Spinal cord (tissue), 9 donors: ENCODE measurements at regions not wholly inside any gene's neighbourhood (a gene's known extent, or its start where the extent isn't known, plus 50 kb on each side); places are given as distances from the start of the nearest gene placed in this dataset.

Experiments
- DNase-seq, 6 donors: peaks; one replicate each; pipeline versions ENCODE4 v3.0.0 to v3.0.0-alpha.2; 2013 to 2015; ENCODE audit warnings: low spot score in 6 of 6, low read depth in 4 of 6
- H3K27ac ChIP-seq: one replicate; pipeline ENCODE4 v1.5.1; 2013; ENCODE audit warnings: low read depth, low read length, control low read depth
- H3K27me3 ChIP-seq: one replicate; pipeline ENCODE4 v1.6.1; 2013; ENCODE audit warnings: low read length; ENCODE audit not compliant: control insufficient read depth, insufficient read depth
- H3K36me3 ChIP-seq: one replicate; pipeline ENCODE4 v1.6.1; 2013; ENCODE audit warnings: low read length; ENCODE audit not compliant: control insufficient read depth, insufficient read depth
- H3K4me1 ChIP-seq: one replicate; pipeline ENCODE4 v1.6.1; 2013; ENCODE audit warnings: low read length; ENCODE audit not compliant: control insufficient read depth, insufficient read depth
- H3K4me3 ChIP-seq: one replicate; pipeline ENCODE4 v1.5.1; 2013; ENCODE audit warnings: low read depth, low read length, control low read depth
- H3K9me3 ChIP-seq: one replicate; pipeline ENCODE4 v1.6.1; 2013; ENCODE audit warnings: low read length; ENCODE audit not compliant: control insufficient read depth, insufficient read depth
- WGBS: methylation state at CpG from one replicate; pipeline ENCODE4 v1.1.5; 2013; ENCODE audit warnings: missing lambda C conversion rate; ENCODE audit not compliant: insufficient coverage; 5-methylcytosine and 5-hydroxymethylcytosine counted together
- donor health status: healthy.

GRCh38 chr2:220552790-220553535 lies 925.5 kb downstream of the SLC4A3 start:
- no peaks in the 10 kb centered on the region for H3K4me1 ChIP-seq
- H3K27me3 ChIP-seq: no peaks in the 10 kb centered on the region
- H3K4me3 ChIP-seq: no peak overlapping the region
- WGBS: 88% methylated on average over 3 of the region's 7 CpGs
- no peak for DNase-seq
- H3K9me3 ChIP-seq: no peaks in the 10 kb centered on the region
- no peaks in the 10 kb centered on the region for H3K36me3 ChIP-seq
- no peak overlapping the region for H3K27ac ChIP-seq

- peaks cover 3% of the 10 kb centered on the region for H3K4me1 ChIP-seq
- no peaks in the 10 kb centered on the region for H3K36me3 ChIP-seq
- no CpG with 5 or more reads among the region's 3 CpGs for WGBS
- no peaks in the 10 kb centered on the region for H3K9me3 ChIP-seq
- no peak overlapping the region for H3K27ac ChIP-seq
- H3K27me3 ChIP-seq: no peaks in the 10 kb centered on the region
- no peak for DNase-seq
- no peak overlapping the region for H3K4me3 ChIP-seq
These were observed 928.7 kb downstream of the SLC4A3 start for GRCh38 chr2:220555961-220556630.

GRCh38 chr2:220556658-220557057 lies 929.2 kb downstream of the SLC4A3 start:
- Histone ChIP-seq H3K9me3 (no peaks in the 10 kb centered on the region), H3K4me1 (peaks cover 3% of the 10 kb centered on the region), H3K4me3 (no peak overlapping the region), H3K27ac (no peak overlapping the region), H3K27me3 (no peaks in the 10 kb centered on the region), H3K36me3 (no peaks in the 10 kb centered on the region)
- DNase-seq: no peak
- WGBS: 57% methylated on average over 1 of the region's 1 CpG

GRCh38 chr2:220560192-220560591 lies 932.8 kb downstream of the SLC4A3 start:
- over 99% methylated on average over 6 of the region's 7 CpGs for WGBS
- Histone ChIP-seq H3K27ac (no peak overlapping the region), H3K9me3 (no peaks in the 10 kb centered on the region), H3K4me3 (no peak overlapping the region), H3K27me3 (no peaks in the 10 kb centered on the region), H3K36me3 (no peaks in the 10 kb centered on the region), H3K4me1 (peaks cover 3% of the 10 kb centered on the region)
- DNase-seq: no peak

GRCh38 chr2:220562375-220563140 lies 935.1 kb downstream of the SLC4A3 start:
- H3K4me1 ChIP-seq: peaks cover 3% of the 10 kb centered on the region
- no peaks in the 10 kb centered on the region for H3K36me3 ChIP-seq
- DNase-seq: no peak
- no peaks in the 10 kb centered on the region for H3K27me3 ChIP-seq
- H3K9me3 ChIP-seq: no peaks in the 10 kb centered on the region
- H3K27ac ChIP-seq: no peak overlapping the region
- H3K4me3 ChIP-seq: no peak overlapping the region
- no CpG with 5 or more reads among the region's 4 CpGs for WGBS

GRCh38 chr2:220568296-220568695 lies 940.9 kb downstream of the SLC4A3 start:
- Histone ChIP-seq H3K4me1 (no peaks in the 10 kb centered on the region), H3K4me3 (no peak overlapping the region), H3K27me3 (no peaks in the 10 kb centered on the region), H3K9me3 (no peaks in the 10 kb centered on the region), H3K36me3 (no peaks in the 10 kb centered on the region), H3K27ac (no peak overlapping the region)
- 67% methylated on average over 6 of the region's 8 CpGs for WGBS
- DNase-seq: peak in 1 of 6 donors; percentile 41

GRCh38 chr2:220569112-220569897 lies 941.9 kb downstream of the SLC4A3 start:
- Histone ChIP-seq H3K36me3 (no peaks in the 10 kb centered on the region), H3K9me3 (no peaks in the 10 kb centered on the region), H3K27me3 (no peaks in the 10 kb centered on the region), H3K4me1 (no peaks in the 10 kb centered on the region), H3K27ac (no peak overlapping the region), H3K4me3 (no peak overlapping the region)
- 70% methylated on average over 3 of the region's 8 CpGs for WGBS
- peak in 3 of 6 donors; percentile 8 to 89 (median 11) for DNase-seq

- DNase-seq: no peak
- H3K9me3 ChIP-seq: no peaks in the 10 kb centered on the region
- H3K27me3 ChIP-seq: no peaks in the 10 kb centered on the region
- H3K4me3 ChIP-seq: no peak overlapping the region
- no peaks in the 10 kb centered on the region for H3K36me3 ChIP-seq
- H3K4me1 ChIP-seq: no peaks in the 10 kb centered on the region
- 90% methylated on average over 2 of the region's 4 CpGs for WGBS
- H3K27ac ChIP-seq: no peak overlapping the region
These were observed 945.0 kb downstream of the SLC4A3 start for GRCh38 chr2:220572385-220572784.

- H3K4me1 ChIP-seq: no peaks in the 10 kb centered on the region
- no peak for DNase-seq
- H3K9me3 ChIP-seq: no peaks in the 10 kb centered on the region
- no peaks in the 10 kb centered on the region for H3K36me3 ChIP-seq
- H3K27me3 ChIP-seq: no peaks in the 10 kb centered on the region
- no peak overlapping the region for H3K27ac ChIP-seq
- no peak overlapping the region for H3K4me3 ChIP-seq
- WGBS: no CpG with 5 or more reads among the region's 2 CpGs
These were observed 946.6 kb downstream of the SLC4A3 start for GRCh38 chr2:220574038-220574437.
